Tibial nerve (tissue), 4 donors: ENCODE measurements at regions not wholly inside any gene's neighbourhood (a gene's known extent, or its start where the extent isn't known, plus 50 kb on each side); places are given as distances from the start of the nearest gene placed in this dataset.
A peak's percentile ranks its signal among the peaks of the same experiment; 100 is the strongest.

Experiments used
- DNase-seq, 2 donors: peaks; one replicate each; pipeline ENCODE4 v3.0.0-alpha.2; 2019; ENCODE audit warnings: low spot score in 2 of 2
- H3K27ac ChIP-seq, 4 donors: fragments of 200-600 bp; sonication (generic) in 3 of 4; one replicate each; pipeline ENCODE4 v1.5.1; 2017 to 2019; ENCODE audit warnings: mild to moderate bottlenecking in 1 of 4
- H3K27me3 ChIP-seq, 2 donors: fragments of 200-600 bp; sonication (generic) in 1 of 2; one replicate each; pipeline versions ENCODE4 v1.5.1 to v1.6.0; 2017 to 2019
- H3K36me3 ChIP-seq, 3 donors: fragments of 200-600 bp; sonication (generic); one replicate each; pipeline ENCODE4 v1.5.1; 2018 to 2019
- H3K4me1 ChIP-seq, 4 donors: fragments of 200-600 bp; sonication (generic) in 3 of 4; one replicate each; pipeline ENCODE4 v1.5.1; 2017 to 2019
- H3K4me3 ChIP-seq, 4 donors: fragments of 200-600 bp; sonication (generic) in 3 of 4; one replicate each; pipeline ENCODE4 v1.5.1; 2017 to 2019; ENCODE audit warnings: mild to moderate bottlenecking in 1 of 4, moderate library complexity in 1 of 4
- H3K9me3 ChIP-seq, 4 donors: fragments of 200-600 bp; sonication (generic) in 3 of 4; one replicate each; pipeline ENCODE4 v1.5.1; 2017 to 2019
- EP300 ChIP-seq, 2 donors: sonication (generic); formaldehyde crosslinking; IDR thresholded peaks; one replicate each; pipeline ENCODE4 v1.6.1; 2017; ENCODE audit warnings: antibody characterized with exemption in 2 of 2, mild to moderate bottlenecking in 1 of 2
- POLR2A ChIP-seq, 2 donors: fragments of 450-650 bp; IDR thresholded peaks; one replicate each; pipeline ENCODE4 v1.6.1; 2017; ENCODE audit warnings: antibody characterized with exemption in 2 of 2, mild to moderate bottlenecking in 2 of 2, moderate library complexity in 2 of 2
- whole genome bisulfite sequencing, 2 donors: methylation state at CpG; one replicate each; pipeline ENCODE4 v1.1.5; 2018; 5-methylcytosine and 5-hydroxymethylcytosine counted together
- TF ChIP-seq, protein P1 (sequence below), 5 experiments: fragments of 200-600 bp in 3 of 5; fragments of 450-650 bp in 2 of 5; sonication (generic) in 3 of 5; IDR thresholded peaks; one replicate each; pipeline ENCODE4 v1.5.1; 2016 to 2019; ENCODE audit warnings: antibody characterized with exemption in 5 of 5, mild to moderate bottlenecking in 3 of 5, moderate library complexity in 2 of 5

DNA sequence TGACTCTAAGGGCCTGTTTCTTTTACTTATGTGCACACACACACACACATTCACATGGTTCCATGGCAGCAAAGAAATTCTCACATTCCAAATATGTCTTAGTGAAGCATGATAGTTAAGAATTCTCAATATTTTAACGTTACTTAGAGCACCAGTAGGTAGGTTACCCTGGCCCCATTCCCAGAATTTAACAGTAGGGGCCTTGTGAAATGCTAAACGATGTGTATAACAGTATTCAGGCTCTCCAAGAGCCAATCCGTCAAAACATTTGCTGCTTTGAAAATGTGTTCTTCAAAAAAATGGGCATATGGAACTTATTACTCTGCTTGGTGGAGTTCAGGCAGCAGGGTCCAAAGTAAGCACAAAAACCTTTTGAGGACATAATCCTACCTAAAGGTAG lies 93.7 kb upstream of the DAB2 start:
- H3K4me3 ChIP-seq: no peak overlapping the region
- DNase-seq: no peak
- TF ChIP-seq, protein P1, sequence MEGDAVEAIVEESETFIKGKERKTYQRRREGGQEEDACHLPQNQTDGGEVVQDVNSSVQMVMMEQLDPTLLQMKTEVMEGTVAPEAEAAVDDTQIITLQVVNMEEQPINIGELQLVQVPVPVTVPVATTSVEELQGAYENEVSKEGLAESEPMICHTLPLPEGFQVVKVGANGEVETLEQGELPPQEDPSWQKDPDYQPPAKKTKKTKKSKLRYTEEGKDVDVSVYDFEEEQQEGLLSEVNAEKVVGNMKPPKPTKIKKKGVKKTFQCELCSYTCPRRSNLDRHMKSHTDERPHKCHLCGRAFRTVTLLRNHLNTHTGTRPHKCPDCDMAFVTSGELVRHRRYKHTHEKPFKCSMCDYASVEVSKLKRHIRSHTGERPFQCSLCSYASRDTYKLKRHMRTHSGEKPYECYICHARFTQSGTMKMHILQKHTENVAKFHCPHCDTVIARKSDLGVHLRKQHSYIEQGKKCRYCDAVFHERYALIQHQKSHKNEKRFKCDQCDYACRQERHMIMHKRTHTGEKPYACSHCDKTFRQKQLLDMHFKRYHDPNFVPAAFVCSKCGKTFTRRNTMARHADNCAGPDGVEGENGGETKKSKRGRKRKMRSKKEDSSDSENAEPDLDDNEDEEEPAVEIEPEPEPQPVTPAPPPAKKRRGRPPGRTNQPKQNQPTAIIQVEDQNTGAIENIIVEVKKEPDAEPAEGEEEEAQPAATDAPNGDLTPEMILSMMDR (IDR thresholded peaks at IDR 0.05): no peak
- TF ChIP-seq EP300 (IDR thresholded peaks at IDR 0.05) (no peak), POLR2A (IDR thresholded peaks at IDR 0.05) (no peak)
- peaks cover 0 to 7% (median 0%) of the 10 kb centered on the region in 4 donors for H3K9me3 ChIP-seq
- no peaks in the 10 kb centered on the region for H3K36me3 ChIP-seq
- WGBS, 2 donors: 25 to 36% methylated on average over 3 of the region's 3 CpGs
- no peaks in the 10 kb centered on the region for H3K27me3 ChIP-seq
- peaks cover 0 to 35% (median 11%) of the 10 kb centered on the region in 4 donors for H3K4me1 ChIP-seq
- H3K27ac ChIP-seq: no peak overlapping the region

DNA sequence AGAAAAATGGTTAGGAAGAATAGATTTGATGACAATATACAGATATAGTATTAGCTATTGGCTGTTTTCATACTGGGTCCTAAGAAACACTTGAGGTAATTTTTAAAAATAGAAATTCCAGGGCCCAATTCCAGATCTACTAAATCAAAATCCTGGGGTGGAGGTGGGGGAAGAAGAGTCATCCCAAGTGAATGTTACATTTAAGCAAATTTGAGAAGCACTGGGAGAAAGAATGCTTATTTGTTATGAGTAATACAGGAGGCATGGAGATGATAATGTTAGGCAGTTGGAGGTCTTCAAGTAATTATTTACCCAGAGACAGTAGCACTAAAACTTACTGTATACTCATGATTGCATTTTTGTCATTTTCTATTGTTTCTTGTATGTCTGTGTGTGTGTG lies 93.0 kb upstream of the DAB2 start:
- Histone ChIP-seq H3K4me1 (peaks cover 0 to 35% (median 11%) of the 10 kb centered on the region in 4 donors), H3K27me3 (no peaks in the 10 kb centered on the region), H3K9me3 (peaks cover 0 to 7% (median 0%) of the 10 kb centered on the region in 4 donors), H3K36me3 (no peaks in the 10 kb centered on the region), H3K4me3 (no peak overlapping the region), H3K27ac (no peak overlapping the region)
- no peak for TF ChIP-seq POLR2A (IDR thresholded peaks at IDR 0.05)
- TF ChIP-seq, protein P1 (IDR thresholded peaks at IDR 0.05): no peak
- TF ChIP-seq EP300 (IDR thresholded peaks at IDR 0.05): no peak
- no peak for DNase-seq

DNA sequence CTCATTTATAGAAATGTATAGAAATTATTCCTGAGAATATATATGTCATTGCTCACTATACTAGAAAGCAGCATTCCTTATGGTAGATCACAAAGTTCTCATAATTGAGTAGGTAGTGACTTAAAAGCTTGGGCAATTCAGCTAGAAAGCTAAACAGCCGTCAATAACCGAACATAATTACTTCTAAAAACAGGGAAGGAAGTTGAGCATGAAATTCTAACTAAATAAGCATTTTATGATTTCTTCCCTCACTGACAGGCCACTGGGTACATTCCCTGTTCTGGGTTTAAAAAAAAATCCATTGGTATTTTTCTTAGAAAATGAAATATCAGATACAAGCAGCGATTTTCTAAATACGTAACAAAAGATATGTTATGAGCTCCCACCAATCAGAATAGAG lies 91.1 kb upstream of the DAB2 start:
- 67 to 75% methylated on average over 4 of the region's 4 CpGs for WGBS, 2 donors
- H3K27ac ChIP-seq: no peak overlapping the region

DNA sequence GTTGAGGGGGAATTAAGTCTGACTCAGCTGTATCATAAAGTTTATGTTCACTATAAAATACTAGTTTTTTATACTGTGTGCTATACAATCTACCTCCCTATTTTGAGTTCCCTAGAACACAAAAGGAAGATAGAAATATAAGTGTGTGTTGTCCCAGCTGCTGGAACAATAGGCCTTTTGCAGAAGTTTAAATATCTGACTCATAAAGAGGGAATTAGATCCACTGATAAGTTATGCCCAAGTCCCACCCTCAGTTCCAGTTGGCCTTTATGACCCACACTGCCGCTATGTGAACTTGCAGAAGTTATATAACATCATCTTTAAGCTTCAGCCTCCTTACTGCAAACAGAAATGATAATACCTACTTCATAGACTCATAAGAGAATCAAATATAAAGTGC lies 88.5 kb upstream of the DAB2 start:
- Histone ChIP-seq H3K4me3 (no peak overlapping the region), H3K36me3 (no peaks in the 10 kb centered on the region), H3K9me3 (no peaks in the 10 kb centered on the region), H3K27me3 (no peaks in the 10 kb centered on the region), H3K4me1 (peaks cover 0 to 9% (median 0%) of the 10 kb centered on the region in 4 donors), H3K27ac (no peak overlapping the region)
- WGBS, 2 donors: 59 to 68% methylated on average over 1 of the region's 1 CpG
- DNase-seq: no peak
- TF ChIP-seq POLR2A (IDR thresholded peaks at IDR 0.05): no peak
- TF ChIP-seq EP300 (IDR thresholded peaks at IDR 0.05): no peak
- TF ChIP-seq, protein P1 (IDR thresholded peaks at IDR 0.05): no peak

More for the DNA sequence above, 91.1 kb upstream of the DAB2 start:
- Histone ChIP-seq H3K36me3 (no peaks in the 10 kb centered on the region), H3K4me1 (peaks cover 0 to 35% (median 11%) of the 10 kb centered on the region in 4 donors), H3K9me3 (peaks cover 0 to under 1% (median 0%) of the 10 kb centered on the region in 4 donors), H3K4me3 (no peak overlapping the region), H3K27me3 (no peaks in the 10 kb centered on the region)
- peak in 1 of 2 donors; percentile 38 for TF ChIP-seq EP300 (IDR thresholded peaks at IDR 0.05)
- TF ChIP-seq, protein P1 (IDR thresholded peaks at IDR 0.05): no peak
- no peak for DNase-seq

DNA sequence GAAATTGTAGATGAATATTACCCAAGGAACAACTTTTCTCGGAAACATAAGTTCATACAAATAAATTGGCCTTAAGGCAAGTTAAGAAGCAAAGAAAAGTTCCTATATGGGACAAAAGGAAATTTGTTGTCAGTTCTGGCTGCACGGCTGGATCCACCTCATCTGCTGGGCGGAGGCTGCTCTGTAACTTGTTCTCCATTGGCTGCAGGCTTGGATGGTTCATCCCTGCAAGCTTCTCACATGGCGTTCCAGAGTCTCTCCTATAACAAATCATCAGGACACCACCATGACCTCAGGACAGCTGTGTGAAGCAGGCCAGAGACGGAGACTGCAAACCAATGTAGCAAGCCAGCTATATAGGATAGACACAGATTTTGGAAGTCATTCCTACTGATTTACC lies 81.4 kb upstream of the DAB2 start:
- 72 to 74% methylated on average over 5 of the region's 5 CpGs for WGBS, 2 donors
- H3K27ac ChIP-seq: no peak overlapping the region
- DNase-seq: no peak
- no peaks in the 10 kb centered on the region for H3K9me3 ChIP-seq
- no peaks in the 10 kb centered on the region for H3K27me3 ChIP-seq
- peaks cover 0 to 31% (median 9%) of the 10 kb centered on the region in 4 donors for H3K4me1 ChIP-seq
- H3K36me3 ChIP-seq: no peaks in the 10 kb centered on the region
- TF ChIP-seq EP300 (IDR thresholded peaks at IDR 0.05) (no peak), POLR2A (IDR thresholded peaks at IDR 0.05) (no peak)
- TF ChIP-seq, protein P1 (IDR thresholded peaks at IDR 0.05): no peak
- H3K4me3 ChIP-seq: no peak overlapping the region
